WTC11 (cell line): ENCODE measurements at regions not wholly inside any gene's neighbourhood (a gene's known extent, or its start where the extent isn't known, plus 50 kb on each side); places are given as distances from the start of the nearest gene placed in this dataset.

Experiments
- CTCF ChIP-seq: fragments of 200-600 bp; IDR thresholded peaks from 2 replicates; pipeline ENCODE4 v1.8.0; 2022; ENCODE audit warnings: antibody characterized with exemption
- SOX15 ChIP-seq: fragments of 250-450 bp; sonication (Bioruptor Pico); IDR thresholded peaks from 2 replicates; pipeline ENCODE4 v1.9.0; 2021; ENCODE audit warnings: mild to moderate bottlenecking
- STAT6 ChIP-seq: sonication (generic); formaldehyde crosslinking; conservative IDR thresholded peaks from 2 replicates; pipeline ENCODE4 v1.8.1; 2023; ENCODE audit warnings: mild to moderate bottlenecking, low read depth, missing genetic modification reagents, moderate library complexity
- ZNF263 ChIP-seq: sonication (generic); formaldehyde crosslinking; IDR thresholded peaks from 2 replicates; pipeline ENCODE4 v1.8.1; 2022; ENCODE audit warnings: low read depth, mild to moderate bottlenecking, moderate library complexity, missing genetic modification reagents

GRCh38 chr16:85461022-85461813, 151.9 kb upstream of the GSE1 start:
- no peak for TF ChIP-seq CTCF
- TF ChIP-seq ZNF263 (CRISPR knock-in tag), result no peak
- TF ChIP-seq STAT6, result no peak
- no peak for TF ChIP-seq SOX15 (CRISPR knock-in tag)
